MM.1S (cell line): ENCODE measurements at regions not wholly inside any gene's neighbourhood (a gene's known extent, or its start where the extent isn't known, plus 50 kb on each side); places are given as distances from the start of the nearest gene placed in this dataset.

ENCODE experiments used
- DNase-seq: peaks from one replicate; pipeline ENCODE4 v3.0.0-alpha.2; 2015
- H2AFZ ChIP-seq: fragments of 300-600 bp; sonication (generic); 2 replicates; pipeline ENCODE4 v1.6.0; 2016; ENCODE audit warnings: antibody characterized with exemption, low read length
- H3F3A ChIP-seq: fragments of 300-600 bp; sonication (generic); 2 replicates; pipeline ENCODE4 v1.6.1; 2016; ENCODE audit warnings: mild to moderate bottlenecking, antibody characterized with exemption, low read length, moderate library complexity, mixed read lengths; ENCODE audit not compliant: insufficient read depth
- H3K27ac ChIP-seq: fragments of 300-600 bp; sonication (generic); 2 replicates; pipeline ENCODE4 v1.5.1; 2016; ENCODE audit warnings: mild to moderate bottlenecking, low read length
- H3K27me3 ChIP-seq: fragments of 300-600 bp; sonication (generic); replicated peaks from 2 replicates; pipeline ENCODE4 v1.6.0; 2016; ENCODE audit warnings: low read length; ENCODE audit not compliant: insufficient read depth
- H3K36me3 ChIP-seq: fragments of 300-600 bp; sonication (generic); replicated peaks from 2 replicates; pipeline ENCODE4 v1.6.1; 2016; ENCODE audit warnings: mild to moderate bottlenecking, low read length, mixed read lengths; ENCODE audit not compliant: insufficient read depth
- H3K4me1 ChIP-seq: fragments of 300-600 bp; sonication (generic); 2 replicates; pipeline ENCODE4 v1.6.1; 2016; ENCODE audit warnings: low read length, mixed read lengths
- H3K4me2 ChIP-seq: fragments of 300-600 bp; sonication (generic); 2 replicates; pipeline ENCODE4 v1.6.0; 2016; ENCODE audit warnings: low read depth, low read length
- H3K4me3 ChIP-seq: fragments of 300-600 bp; sonication (generic); 2 replicates; pipeline ENCODE4 v1.5.1; 2016; ENCODE audit warnings: low read length, mixed read lengths
- H3K79me2 ChIP-seq: fragments of 300-600 bp; sonication (generic); 2 replicates; pipeline ENCODE4 v1.6.1; 2016; ENCODE audit warnings: mixed run types, low read length, mixed read lengths
- H3K9ac ChIP-seq: fragments of 300-600 bp; sonication (generic); 2 replicates; pipeline ENCODE4 v1.6.1; 2016; ENCODE audit warnings: low read length, mixed read lengths
- H3K9me2 ChIP-seq: fragments of 300-600 bp; sonication (generic); replicated peaks from 2 replicates; pipeline ENCODE4 v1.6.1; 2016; ENCODE audit warnings: mild to moderate bottlenecking, low read length, mixed read lengths; ENCODE audit not compliant: insufficient read depth
- H3K9me3 ChIP-seq: fragments of 300-600 bp; sonication (generic); replicated peaks from 2 replicates; pipeline ENCODE4 v1.6.1; 2016; ENCODE audit warnings: mild to moderate bottlenecking, low read length, mixed read lengths; ENCODE audit not compliant: insufficient read depth
- H4K20me1 ChIP-seq: fragments of 300-600 bp; sonication (generic); 2 replicates; pipeline ENCODE4 v1.6.1; 2016; ENCODE audit warnings: mild to moderate bottlenecking, low read length, moderate library complexity, mixed read lengths; ENCODE audit not compliant: insufficient read depth
- EZH2 ChIP-seq: fragments of 300-600 bp; sonication (generic); optimal IDR thresholded peaks from 2 replicates; pipeline ENCODE3; 2017; ENCODE audit warnings: low read depth, mild to moderate bottlenecking, antibody characterized with exemption, low read length, mixed read lengths
- EZH2phosphoT487 ChIP-seq: fragments of 300-600 bp; sonication (generic); IDR thresholded peaks from 2 replicates; pipeline ENCODE4 v1.6.1; 2018; ENCODE audit warnings: antibody characterized with exemption, low read length
- TF ChIP-seq, protein P1 (sequence below): fragments of 300-600 bp; sonication (generic); IDR thresholded peaks from 2 replicates; pipeline ENCODE4 v1.5.1; 2016; ENCODE audit warnings: antibody characterized with exemption, low read length, mixed read lengths

DNA sequence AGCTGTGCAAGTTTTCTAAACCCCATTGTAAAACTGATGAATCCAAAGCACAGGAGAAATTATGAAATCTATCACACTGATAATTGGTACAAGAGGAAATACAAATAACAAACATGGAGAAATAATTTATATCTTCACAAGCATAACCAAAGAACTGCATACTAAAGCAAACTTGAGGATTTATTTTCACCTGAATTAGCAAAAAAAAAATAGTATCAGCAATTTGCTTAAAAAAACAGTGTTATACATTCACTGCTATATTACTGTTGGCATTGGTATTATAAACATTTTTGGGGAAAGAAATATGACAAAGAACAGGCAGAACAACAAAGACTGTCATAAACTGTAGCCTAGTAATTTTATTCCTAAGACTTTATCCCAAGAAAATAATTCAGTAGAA lies 230.8 kb upstream of the NRP1 start:
- Histone ChIP-seq H3K9me2 (no peaks in the 10 kb centered on the region), H3F3A (no peaks in the 10 kb centered on the region), H3K79me2 (no peaks in the 10 kb centered on the region), H3K9ac (no peak overlapping the region), H3K27ac (no peak overlapping the region), H4K20me1 (no peaks in the 10 kb centered on the region), H3K36me3 (no peaks in the 10 kb centered on the region), H3K9me3 (no peaks in the 10 kb centered on the region), H3K4me3 (no peak overlapping the region), H3K4me1 (no peaks in the 10 kb centered on the region), H2AFZ (no peak overlapping the region), H3K4me2 (no peak overlapping the region), H3K27me3 (no peaks in the 10 kb centered on the region)
- TF ChIP-seq EZH2phosphoT487 (no peak), EZH2 (no peak)
- TF ChIP-seq, protein P1, sequence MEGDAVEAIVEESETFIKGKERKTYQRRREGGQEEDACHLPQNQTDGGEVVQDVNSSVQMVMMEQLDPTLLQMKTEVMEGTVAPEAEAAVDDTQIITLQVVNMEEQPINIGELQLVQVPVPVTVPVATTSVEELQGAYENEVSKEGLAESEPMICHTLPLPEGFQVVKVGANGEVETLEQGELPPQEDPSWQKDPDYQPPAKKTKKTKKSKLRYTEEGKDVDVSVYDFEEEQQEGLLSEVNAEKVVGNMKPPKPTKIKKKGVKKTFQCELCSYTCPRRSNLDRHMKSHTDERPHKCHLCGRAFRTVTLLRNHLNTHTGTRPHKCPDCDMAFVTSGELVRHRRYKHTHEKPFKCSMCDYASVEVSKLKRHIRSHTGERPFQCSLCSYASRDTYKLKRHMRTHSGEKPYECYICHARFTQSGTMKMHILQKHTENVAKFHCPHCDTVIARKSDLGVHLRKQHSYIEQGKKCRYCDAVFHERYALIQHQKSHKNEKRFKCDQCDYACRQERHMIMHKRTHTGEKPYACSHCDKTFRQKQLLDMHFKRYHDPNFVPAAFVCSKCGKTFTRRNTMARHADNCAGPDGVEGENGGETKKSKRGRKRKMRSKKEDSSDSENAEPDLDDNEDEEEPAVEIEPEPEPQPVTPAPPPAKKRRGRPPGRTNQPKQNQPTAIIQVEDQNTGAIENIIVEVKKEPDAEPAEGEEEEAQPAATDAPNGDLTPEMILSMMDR, result no peak
- DNase-seq, result no peak

DNA sequence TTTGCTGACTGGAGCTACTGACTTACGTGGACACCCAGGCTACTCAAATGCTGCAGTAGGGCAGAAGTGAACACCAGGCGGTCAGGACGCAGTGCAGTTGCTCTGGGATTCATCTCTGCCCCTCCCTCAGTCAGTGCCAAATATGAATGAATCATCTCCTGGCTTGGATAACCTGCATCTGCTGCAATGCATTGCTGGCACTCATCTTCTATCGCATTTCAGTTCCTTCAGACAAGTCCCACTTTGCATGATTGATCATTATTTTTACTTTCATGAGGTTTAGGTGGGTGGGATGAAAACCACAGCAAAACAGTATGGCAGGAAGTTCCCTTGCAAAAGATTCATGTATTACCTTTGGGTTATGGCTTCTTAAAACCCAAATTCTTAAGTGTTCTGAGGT lies 224.6 kb upstream of the NRP1 start:
- no peaks in the 10 kb centered on the region for H3K36me3 ChIP-seq
- H3K9me2 ChIP-seq, result no peaks in the 10 kb centered on the region
- no peaks in the 10 kb centered on the region for H3K79me2 ChIP-seq
- H3K4me3 ChIP-seq, result no peak overlapping the region
- no peaks in the 10 kb centered on the region for H3K4me1 ChIP-seq
- no peak overlapping the region for H2AFZ ChIP-seq
- no peaks in the 10 kb centered on the region for H4K20me1 ChIP-seq
- no peaks in the 10 kb centered on the region for H3F3A ChIP-seq
- DNase-seq, result no peak
- no peaks in the 10 kb centered on the region for H3K9me3 ChIP-seq
- H3K9ac ChIP-seq, result no peak overlapping the region
- no peaks in the 10 kb centered on the region for H3K27me3 ChIP-seq
- TF ChIP-seq, protein P1, result no peak
- TF ChIP-seq EZH2phosphoT487 (no peak), EZH2 (no peak)
- H3K27ac ChIP-seq, result no peak overlapping the region
- H3K4me2 ChIP-seq, result no peak overlapping the region

DNA sequence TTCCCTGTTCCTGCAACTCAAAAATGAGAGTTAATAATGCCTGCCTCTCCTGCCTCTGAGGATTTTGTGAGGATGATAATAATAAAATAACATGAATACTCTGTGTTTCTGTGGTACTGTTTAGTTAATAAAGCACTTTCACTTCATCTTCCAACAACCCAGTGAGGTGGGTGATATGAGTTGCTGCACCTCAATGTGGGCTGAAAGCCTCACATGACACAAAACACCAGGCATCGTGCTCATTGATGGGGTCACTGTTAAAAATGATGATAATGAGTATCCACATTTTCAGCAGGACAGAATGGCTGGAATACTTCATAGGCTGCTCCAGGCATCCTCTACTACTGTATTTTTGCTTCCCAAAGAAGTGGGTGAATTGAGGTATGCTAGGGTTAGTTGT lies 222.8 kb upstream of the NRP1 start:
- no peak for DNase-seq
- no peaks in the 10 kb centered on the region for H3K36me3 ChIP-seq
- no peaks in the 10 kb centered on the region for H3K79me2 ChIP-seq
- H3K4me1 ChIP-seq, result no peaks in the 10 kb centered on the region
- H4K20me1 ChIP-seq, result no peaks in the 10 kb centered on the region
- H3K27me3 ChIP-seq, result no peaks in the 10 kb centered on the region
- H3F3A ChIP-seq, result no peaks in the 10 kb centered on the region
- TF ChIP-seq, protein P1, result no peak
- TF ChIP-seq EZH2, result no peak
- TF ChIP-seq EZH2phosphoT487, result no peak
- no peaks in the 10 kb centered on the region for H3K9me3 ChIP-seq
- H3K4me3 ChIP-seq, result no peak overlapping the region
- H3K27ac ChIP-seq, result no peak overlapping the region
- no peak overlapping the region for H2AFZ ChIP-seq
- no peaks in the 10 kb centered on the region for H3K9me2 ChIP-seq
- no peak overlapping the region for H3K4me2 ChIP-seq
- H3K9ac ChIP-seq, result no peak overlapping the region

DNA sequence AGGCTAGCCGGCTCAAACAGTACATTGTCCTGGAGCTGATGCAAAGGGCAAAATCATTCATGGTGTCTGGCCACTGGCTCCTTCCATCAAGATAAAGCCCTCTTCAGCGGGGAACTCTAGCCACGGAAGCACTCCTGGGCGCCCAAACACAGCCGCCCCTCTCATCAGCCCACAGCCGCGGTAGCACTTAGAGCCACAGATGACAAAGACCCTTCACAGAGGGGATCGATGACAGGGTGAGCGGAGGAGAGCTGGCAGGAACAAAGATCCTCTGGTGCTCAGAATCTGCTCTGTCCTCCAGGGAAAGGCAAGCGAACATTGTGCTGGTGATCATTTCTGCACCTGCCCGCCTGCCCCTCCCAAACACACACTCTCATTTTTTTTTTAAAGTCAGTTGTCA lies 222.2 kb upstream of the NRP1 start:
- no peaks in the 10 kb centered on the region for H3K79me2 ChIP-seq
- H2AFZ ChIP-seq, result no peak overlapping the region
- H3K4me3 ChIP-seq, result no peak overlapping the region
- H3K27me3 ChIP-seq, result no peaks in the 10 kb centered on the region
- no peaks in the 10 kb centered on the region for H3K9me2 ChIP-seq
- no peaks in the 10 kb centered on the region for H3K4me1 ChIP-seq
- no peak overlapping the region for H3K9ac ChIP-seq
- no peaks in the 10 kb centered on the region for H4K20me1 ChIP-seq
- TF ChIP-seq EZH2phosphoT487, result no peak
- TF ChIP-seq EZH2, result no peak
- TF ChIP-seq, protein P1, result no peak
- no peak overlapping the region for H3K4me2 ChIP-seq
- H3F3A ChIP-seq, result no peaks in the 10 kb centered on the region
- no peaks in the 10 kb centered on the region for H3K36me3 ChIP-seq
- no peak for DNase-seq
- H3K9me3 ChIP-seq, result no peaks in the 10 kb centered on the region
- H3K27ac ChIP-seq, result no peak overlapping the region
